Esophagus muscularis mucosa (tissue), 4 donors: ENCODE measurements at regions not wholly inside any gene's neighbourhood (a gene's known extent, or its start where the extent isn't known, plus 50 kb on each side); places are given as distances from the start of the nearest gene placed in this dataset.

Source experiments
- DNase-seq: peaks from one replicate; pipeline ENCODE4 v3.0.0-alpha.2; 2017; ENCODE audit errors: extremely low spot score
- H3K27ac ChIP-seq, 4 donors: fragments of 200-600 bp; sonication (generic); replicated peaks in 1 of 4; 1 replicate in 3 of 4; 2 replicates in 1 of 4; pipeline ENCODE4 v1.5.1; 2016 to 2019; ENCODE audit warnings: mild to moderate bottlenecking in 1 of 4
- H3K27me3 ChIP-seq, 4 donors: fragments of 200-600 bp; sonication (generic); one replicate each; pipeline versions ENCODE4 v1.5.1 to v1.6.0; 2016 to 2019
- H3K36me3 ChIP-seq, 4 donors: fragments of 200-600 bp; sonication (generic); one replicate each; pipeline ENCODE4 v1.5.1; 2016 to 2019
- H3K4me1 ChIP-seq, 4 donors: fragments of 200-600 bp; sonication (generic); one replicate each; pipeline ENCODE4 v1.5.1; 2016 to 2019
- H3K4me3 ChIP-seq, 4 donors: fragments of 200-600 bp; sonication (generic); 1 replicate in 2 of 4; 2 replicates in 2 of 4; pipeline ENCODE4 v1.5.1; 2016 to 2019; ENCODE audit warnings: mild to moderate bottlenecking in 4 of 4, moderate library complexity in 1 of 4
- H3K9me3 ChIP-seq, 4 donors: fragments of 200-600 bp; sonication (generic); 1 replicate in 3 of 4; 2 replicates in 1 of 4; pipeline ENCODE4 v1.5.1; 2016 to 2019
- EP300 ChIP-seq: sonication (generic); formaldehyde crosslinking; IDR thresholded peaks from one replicate; pipeline ENCODE4 v1.6.1; 2017; ENCODE audit warnings: antibody characterized with exemption
- POLR2A ChIP-seq: fragments of 450-650 bp; IDR thresholded peaks from one replicate; pipeline ENCODE4 v1.6.1; 2017; ENCODE audit warnings: antibody characterized with exemption, moderate library complexity, mild to moderate bottlenecking, low read depth
- POLR2AphosphoS5 ChIP-seq, 2 donors: sonication (generic); formaldehyde crosslinking; IDR thresholded peaks; one replicate each; pipeline ENCODE4 v1.6.1; 2017; ENCODE audit warnings: antibody characterized with exemption in 2 of 2
- WGBS: methylation state at CpG from one replicate; pipeline ENCODE4 v1.1.5; 2018; 5-methylcytosine and 5-hydroxymethylcytosine counted together
- intact Hi-C: fragments of 100-400 bp; cut with DNase I; formaldehyde crosslinking; loops from one replicate; pipeline ENCODE4 v1.15.1; 2023
- TF ChIP-seq, protein P1 (sequence below), 3 experiments: fragments of 200-600 bp in 2 of 3; fragments of 450-650 bp in 1 of 3; sonication (generic) in 2 of 3; IDR thresholded peaks; one replicate each; pipeline ENCODE4 v1.5.1; 2017 to 2019; ENCODE audit warnings: antibody characterized with exemption in 3 of 3, mild to moderate bottlenecking in 2 of 3, moderate library complexity in 1 of 3

DNA sequence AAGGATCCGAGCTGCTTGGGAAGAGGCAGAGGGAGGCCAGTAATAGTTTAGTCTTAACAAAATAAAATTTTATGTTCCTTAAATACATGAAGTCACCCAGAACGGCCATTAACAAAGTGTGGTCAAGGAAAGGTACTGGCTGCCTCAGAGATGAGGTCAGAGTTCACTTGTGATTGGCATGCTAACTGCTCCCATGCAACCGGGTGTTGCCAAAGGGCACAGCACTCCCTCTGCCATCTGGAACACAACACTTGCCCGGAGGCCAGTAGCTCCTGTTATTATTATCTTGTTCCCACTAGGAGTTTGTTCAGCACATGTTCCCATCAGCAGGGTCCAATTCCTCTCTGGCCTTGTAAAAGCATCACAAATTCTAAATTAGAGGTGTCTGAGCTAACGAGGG is 207.0 kb downstream of the CYP26B1 start:
- H3K36me3 ChIP-seq = no peaks in the 10 kb centered on the region
- TF ChIP-seq POLR2A = no peak
- TF ChIP-seq EP300 = no peak
- no peak for TF ChIP-seq POLR2AphosphoS5 (IDR thresholded peaks at IDR 0.05)
- TF ChIP-seq, protein P1, sequence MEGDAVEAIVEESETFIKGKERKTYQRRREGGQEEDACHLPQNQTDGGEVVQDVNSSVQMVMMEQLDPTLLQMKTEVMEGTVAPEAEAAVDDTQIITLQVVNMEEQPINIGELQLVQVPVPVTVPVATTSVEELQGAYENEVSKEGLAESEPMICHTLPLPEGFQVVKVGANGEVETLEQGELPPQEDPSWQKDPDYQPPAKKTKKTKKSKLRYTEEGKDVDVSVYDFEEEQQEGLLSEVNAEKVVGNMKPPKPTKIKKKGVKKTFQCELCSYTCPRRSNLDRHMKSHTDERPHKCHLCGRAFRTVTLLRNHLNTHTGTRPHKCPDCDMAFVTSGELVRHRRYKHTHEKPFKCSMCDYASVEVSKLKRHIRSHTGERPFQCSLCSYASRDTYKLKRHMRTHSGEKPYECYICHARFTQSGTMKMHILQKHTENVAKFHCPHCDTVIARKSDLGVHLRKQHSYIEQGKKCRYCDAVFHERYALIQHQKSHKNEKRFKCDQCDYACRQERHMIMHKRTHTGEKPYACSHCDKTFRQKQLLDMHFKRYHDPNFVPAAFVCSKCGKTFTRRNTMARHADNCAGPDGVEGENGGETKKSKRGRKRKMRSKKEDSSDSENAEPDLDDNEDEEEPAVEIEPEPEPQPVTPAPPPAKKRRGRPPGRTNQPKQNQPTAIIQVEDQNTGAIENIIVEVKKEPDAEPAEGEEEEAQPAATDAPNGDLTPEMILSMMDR (IDR thresholded peaks at IDR 0.05) = no peak
- peaks cover 0 to 8% (median 0%) of the 10 kb centered on the region in 4 donors for H3K27me3 ChIP-seq
- peaks cover 0 to 4% (median 0%) of the 10 kb centered on the region in 4 donors for H3K4me1 ChIP-seq
- no peaks in the 10 kb centered on the region for H3K9me3 ChIP-seq
- 64% methylated on average over 5 of the region's 5 CpGs for WGBS
- H3K4me3 ChIP-seq = no peak overlapping the region
- peak; percentile 31 for DNase-seq
- H3K27ac ChIP-seq = no peak overlapping the region
- intact Hi-C loops = no loop called here

GRCh38 chr2:71939588-71940535 is 207.8 kb downstream of the CYP26B1 start:
- 74% methylated on average over 13 of the region's 13 CpGs for WGBS

DNA sequence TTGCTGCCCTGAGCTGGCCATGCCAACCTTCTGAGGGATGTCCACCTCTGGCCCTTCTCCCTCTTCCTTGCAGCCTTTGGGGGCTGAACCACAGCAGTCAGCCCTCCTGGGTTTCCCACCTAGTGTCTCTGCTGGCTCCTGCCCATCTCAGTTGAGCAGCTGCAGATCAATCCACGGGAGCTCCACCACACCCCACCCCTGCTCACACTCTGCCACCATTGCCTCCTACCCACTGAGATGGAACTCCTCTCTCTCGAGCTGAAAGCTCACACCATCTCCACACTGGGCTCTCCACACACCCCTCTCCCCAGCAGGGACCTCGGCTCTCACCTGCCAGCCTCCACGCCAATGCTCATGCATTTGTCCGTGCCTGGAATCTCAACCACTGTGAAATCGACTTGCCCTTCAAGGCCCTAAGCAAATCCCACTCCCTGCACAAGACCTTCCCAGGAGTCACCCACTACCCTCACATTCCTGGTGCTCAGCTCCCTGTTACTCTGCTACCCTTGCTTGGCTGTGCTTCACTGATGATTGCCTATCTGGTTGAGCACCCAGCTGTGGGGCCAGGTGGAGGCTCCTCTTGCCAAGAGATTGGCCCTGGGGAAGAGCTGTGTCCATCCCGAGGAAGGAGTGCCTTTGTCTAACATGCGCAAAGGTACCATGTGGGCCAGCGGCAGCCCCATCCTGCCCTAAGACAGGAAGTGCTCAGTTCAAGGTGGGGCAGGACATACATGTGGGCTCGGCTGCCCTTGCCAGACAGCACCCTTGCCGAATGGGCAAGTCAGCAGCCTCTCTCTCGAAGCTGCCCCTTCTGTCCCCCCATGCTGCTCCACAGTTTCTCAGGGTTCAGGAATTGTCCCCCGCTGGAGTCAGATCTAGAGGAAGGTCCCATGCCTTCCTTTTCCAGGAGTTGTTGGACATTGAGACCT is 208.7 kb downstream of the CYP26B1 start:
- H3K9me3 ChIP-seq = no peaks in the 10 kb centered on the region
- 84% methylated on average over 9 of the region's 13 CpGs for WGBS
- H3K4me3 ChIP-seq = no peak overlapping the region
- peaks cover 0 to 8% (median 0%) of the 10 kb centered on the region in 4 donors for H3K27me3 ChIP-seq
- H3K36me3 ChIP-seq = no peaks in the 10 kb centered on the region
- peak; percentile 88 for DNase-seq
- intact Hi-C loops = no loop called here
- H3K4me1 ChIP-seq = peaks cover 0 to 8% (median 0%) of the 10 kb centered on the region in 4 donors
- no peak overlapping the region for H3K27ac ChIP-seq
- TF ChIP-seq EP300 (no peak), POLR2A (no peak), POLR2AphosphoS5 (IDR thresholded peaks at IDR 0.05) (no peak)
- TF ChIP-seq, protein P1 (IDR thresholded peaks at IDR 0.05) = no peak

More at GRCh38 chr2:71939588-71940535, 207.8 kb downstream of the CYP26B1 start:
- TF ChIP-seq POLR2A = no peak
- H3K27me3 ChIP-seq = peaks cover 0 to 8% (median 0%) of the 10 kb centered on the region in 4 donors
- no peaks in the 10 kb centered on the region for H3K9me3 ChIP-seq
- no peak overlapping the region for H3K4me3 ChIP-seq
- peak; percentile 83 for DNase-seq
- peaks cover 0 to 6% (median 0%) of the 10 kb centered on the region in 4 donors for H3K4me1 ChIP-seq
- intact Hi-C loops = no loop called here
- no peaks in the 10 kb centered on the region for H3K36me3 ChIP-seq
- no peak overlapping the region for H3K27ac ChIP-seq

DNA sequence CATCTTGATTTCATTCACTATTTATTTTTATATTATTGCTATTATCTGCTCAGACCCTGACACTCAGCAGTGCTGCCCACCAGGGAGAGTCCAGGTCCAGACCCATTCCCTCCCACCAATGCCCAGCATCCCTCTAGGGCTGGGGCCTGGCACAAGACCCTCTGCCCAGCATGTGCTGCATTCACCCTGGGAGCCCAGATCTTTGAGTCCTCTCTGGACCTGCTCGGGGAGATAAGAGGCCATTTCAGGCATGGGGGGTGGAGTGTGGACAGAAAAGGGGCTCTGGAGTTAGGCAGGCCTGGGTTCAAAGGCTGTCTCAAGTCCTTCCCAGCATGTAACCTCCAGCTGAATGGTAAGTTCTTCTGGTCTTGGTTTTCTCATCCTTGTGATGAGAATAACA is 209.6 kb downstream of the CYP26B1 start:
- TF ChIP-seq, protein P1 (IDR thresholded peaks at IDR 0.05) = no peak
- TF ChIP-seq EP300 (no peak), POLR2AphosphoS5 (IDR thresholded peaks at IDR 0.05) (no peak), POLR2A (no peak)
- intact Hi-C loops = no loop called here

More for the DNA sequence above, 209.6 kb downstream of the CYP26B1 start:
- Histone ChIP-seq H3K27ac (no peak overlapping the region), H3K36me3 (no peaks in the 10 kb centered on the region), H3K9me3 (no peaks in the 10 kb centered on the region), H3K4me1 (peaks cover 0 to 8% (median 0%) of the 10 kb centered on the region in 4 donors), H3K4me3 (no peak overlapping the region), H3K27me3 (peaks cover 0 to 9% (median 0%) of the 10 kb centered on the region in 4 donors)
- no CpG with 5 or more reads among the region's 1 CpG for WGBS
- DNase-seq = peak; percentile 86
